Activated CD4-positive, CD25-positive, alpha-beta regulatory T cell treated with anti-CD3 and anti-CD28 coated beads, Interleukin-2, amount 50 U/mL, for 16 hours (primary cell): ENCODE measurements at regions not wholly inside any gene's neighbourhood (a gene's known extent, or its start where the extent isn't known, plus 50 kb on each side); places are given as distances from the start of the nearest gene placed in this dataset.

Experiments
- DNase-seq: peaks from one replicate; pipeline ENCODE4 v3.0.0-alpha.2; 2020; ENCODE audit warnings: low read depth, low spot score

DNA sequence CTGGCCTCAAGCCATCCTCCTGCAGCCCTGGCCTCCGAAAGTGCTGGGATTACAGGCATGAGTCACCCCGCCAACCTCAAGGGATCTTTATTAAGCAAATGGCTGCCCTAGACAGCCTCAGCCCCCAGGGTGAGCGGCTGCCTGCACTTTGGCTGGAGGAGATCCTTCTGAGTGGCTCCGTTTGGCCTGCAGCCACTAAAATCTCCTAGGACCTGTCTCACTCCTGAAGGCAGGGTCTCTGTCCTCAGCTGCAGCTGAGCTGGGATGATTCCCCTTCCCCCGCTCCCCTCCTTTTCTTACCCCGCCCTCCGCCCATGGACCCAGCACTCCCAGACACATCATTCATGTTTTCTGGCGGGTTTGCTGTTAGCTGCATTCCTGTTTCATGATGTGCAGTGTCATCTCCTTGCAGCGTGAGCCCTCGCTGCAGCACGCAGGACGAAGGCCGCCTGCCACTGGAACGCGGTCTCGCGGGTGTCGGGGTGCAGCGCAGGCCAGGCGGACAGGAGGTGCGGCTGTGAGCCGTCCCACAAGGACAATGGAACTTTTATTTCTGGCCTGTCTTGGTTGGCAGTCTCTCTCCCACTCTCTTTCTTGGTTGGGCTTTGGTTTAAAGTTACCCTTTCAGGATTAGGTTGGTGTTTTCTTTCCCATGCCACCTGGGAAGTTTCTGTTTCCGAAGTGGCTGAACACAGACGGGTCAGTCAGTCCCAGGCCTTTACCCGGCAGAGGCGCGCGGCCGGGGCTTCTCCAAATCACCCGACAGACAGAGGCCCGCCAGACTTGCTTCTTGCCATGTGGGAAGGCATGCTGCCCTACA, 137.1 kb downstream of the FOXD1 start:
- DNase-seq = no peak

DNA sequence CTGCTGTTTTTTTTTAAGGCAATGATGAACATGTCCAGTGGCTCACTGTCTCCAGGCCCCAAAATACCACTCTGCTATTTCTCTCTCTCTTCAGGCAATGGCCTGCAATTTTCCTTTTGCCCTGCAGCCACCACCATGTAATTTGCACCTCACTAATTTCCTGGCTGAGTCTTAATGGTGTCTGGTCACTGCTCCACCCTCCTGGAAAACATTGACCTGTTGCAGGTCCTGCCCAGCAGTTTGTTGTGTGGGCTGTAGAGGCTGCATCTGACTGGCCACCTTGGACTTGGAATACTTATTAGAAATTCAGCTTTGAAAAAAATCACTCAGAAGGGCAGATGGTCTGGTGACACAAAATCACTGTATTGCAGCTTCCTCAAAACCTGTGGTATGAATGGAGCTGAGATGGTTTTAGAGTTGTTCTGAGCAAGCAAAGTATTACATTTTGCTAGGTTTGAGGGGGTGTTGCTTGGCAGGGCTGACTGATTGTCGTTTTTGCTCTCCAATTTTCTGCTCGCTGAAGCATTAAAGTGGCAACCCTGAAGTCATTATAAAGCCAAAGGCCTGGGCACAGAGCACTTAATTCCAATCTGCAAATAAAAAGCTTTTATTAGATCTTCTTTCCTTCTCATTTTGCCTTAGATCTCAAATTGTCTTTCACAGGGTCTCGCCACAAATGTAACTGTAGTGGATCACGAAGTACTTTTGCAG, 134.8 kb downstream of the TMEM174 start:
- DNase-seq = no peak

DNA sequence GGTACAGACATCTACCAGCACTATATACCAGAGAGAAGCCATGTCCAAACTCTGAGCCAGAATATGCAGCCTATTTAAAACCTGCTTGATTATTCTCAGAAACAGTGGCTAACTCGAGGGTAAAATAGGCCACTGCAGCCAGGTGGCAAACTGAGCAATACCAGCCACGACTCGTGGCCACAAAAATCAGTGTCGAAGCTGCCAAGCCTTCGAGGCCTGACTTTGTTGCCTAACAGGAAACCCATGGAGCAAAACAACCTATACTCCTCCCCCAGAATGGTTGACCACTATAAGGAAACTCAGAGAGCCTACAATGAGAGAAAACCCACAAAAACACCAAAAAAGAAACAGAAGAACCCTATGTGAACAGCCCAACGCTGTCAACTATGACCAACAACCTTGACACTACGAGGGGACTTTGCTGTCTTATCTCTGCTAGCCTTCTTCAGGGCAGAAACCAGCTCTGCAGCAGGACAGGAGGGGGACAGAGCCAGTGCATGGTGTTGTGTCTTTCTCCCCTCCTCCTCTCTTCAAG, 133.8 kb downstream of the TMEM174 start:
- DNase-seq = no peak

DNA sequence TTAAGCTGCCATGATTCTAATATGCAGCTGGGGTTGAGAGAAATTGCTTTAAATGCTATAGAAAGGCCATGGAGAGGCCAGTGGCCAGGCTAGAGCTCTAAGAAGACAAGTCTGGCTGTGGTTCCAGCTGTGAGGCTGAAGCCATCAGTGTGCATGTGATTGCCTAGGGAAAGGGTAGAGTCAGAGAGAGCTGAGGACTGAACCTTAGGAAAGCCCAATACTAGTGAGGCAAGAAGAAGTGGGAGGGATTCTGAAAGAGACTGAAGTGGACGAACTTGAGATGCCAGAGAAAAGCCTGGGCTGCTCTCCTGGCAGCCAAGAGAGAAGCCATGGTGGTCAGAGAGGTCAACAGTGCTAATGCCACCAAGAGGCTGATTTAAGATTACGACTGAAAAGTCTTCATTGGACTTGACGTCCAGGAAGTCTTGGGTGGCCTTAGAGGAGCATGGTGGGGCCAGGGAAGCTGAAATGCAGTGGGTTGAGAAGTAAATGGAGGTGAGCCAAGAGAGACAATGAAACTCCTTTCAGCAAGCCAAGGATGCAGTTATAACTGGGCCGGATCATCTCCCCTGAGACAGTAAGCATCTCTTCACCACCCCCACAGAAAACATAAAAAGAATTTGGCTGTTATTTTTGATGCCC, 133.2 kb downstream of the TMEM174 start:
- DNase-seq = no peak

DNA sequence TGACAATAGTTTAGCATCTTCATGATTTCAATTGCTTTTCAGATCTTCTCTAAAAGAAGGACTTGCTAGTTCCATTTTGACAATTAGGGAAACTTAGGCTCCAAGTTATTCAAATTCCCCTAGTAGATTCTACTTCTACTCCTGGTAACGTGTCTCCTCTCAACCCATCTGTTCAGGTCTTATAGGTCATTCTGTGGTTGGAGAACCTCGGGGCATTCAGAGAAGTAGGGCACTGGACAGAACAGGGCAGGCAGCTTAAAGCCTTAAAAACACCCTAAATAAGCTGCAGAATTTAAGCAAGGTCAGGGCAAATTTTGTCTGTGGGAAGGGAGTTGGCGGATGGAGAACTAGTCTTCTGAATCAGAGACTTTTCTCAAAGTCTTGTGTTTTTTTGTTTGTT, 132.4 kb downstream of the TMEM174 start:
- DNase-seq = no peak

DNA sequence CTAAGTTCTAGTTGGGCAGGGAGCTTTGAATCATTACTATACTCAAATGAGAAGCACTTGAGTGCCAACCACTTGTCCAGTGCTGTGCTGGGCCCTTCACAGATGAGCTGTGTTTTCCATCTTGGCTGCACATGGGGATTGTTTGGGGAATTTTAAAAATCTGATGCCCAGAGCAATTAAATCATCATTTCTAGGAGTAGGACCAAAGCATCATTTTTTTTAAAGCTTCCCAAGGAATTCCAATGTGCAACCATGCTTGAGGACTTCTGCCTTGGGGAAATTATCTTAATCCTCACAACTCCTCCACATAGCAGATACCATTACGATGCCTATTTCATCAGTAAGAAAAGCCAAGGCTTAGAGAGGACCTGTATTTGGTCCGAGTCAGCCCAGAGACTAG, 131.4 kb downstream of the TMEM174 start:
- DNase-seq = no peak

DNA sequence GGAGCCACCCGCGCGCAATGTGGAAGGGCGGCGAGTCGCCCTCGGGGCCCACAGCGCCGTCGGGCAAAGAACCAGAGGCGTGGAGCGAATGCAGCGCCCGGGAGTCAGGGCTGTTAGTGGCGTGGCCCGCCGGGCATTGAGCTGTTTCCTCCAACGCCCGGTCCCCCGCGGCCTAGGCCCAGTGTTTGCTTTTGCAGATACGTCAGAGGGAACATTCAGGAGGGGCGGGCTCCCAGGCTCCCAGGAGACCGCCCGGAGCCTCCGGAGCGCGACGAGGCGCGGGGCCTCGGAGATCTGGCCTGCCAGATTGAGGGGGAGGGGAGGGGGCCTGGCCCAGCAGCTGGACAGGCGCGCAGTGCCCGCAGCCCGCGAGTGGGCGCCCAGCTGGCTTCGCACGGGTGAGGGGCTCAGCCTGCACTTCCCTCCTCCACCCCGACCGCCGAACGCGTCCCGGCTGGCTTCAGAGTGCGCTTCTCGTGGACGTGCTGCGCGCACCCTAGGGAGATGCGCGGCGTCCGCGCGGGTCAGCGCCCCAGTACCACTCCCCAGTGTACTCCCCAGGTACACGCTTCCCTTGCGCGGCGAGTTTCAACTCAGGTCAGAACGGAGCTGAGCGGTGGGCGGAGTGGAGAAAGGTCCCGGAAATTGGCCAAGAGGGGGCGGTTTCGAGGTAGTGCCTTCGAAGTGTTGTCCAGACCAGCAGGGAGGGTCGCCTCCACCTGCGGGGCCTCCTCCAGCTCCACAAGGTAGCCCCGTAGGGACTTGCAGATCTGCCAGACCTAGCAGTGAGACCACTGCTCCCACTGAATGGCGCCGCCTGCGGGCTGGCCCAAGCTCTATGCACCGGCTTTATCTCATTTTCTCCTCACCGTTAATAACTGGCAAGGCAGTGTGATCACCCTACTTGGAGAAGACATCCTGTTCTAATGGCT, 130.4 kb downstream of the TMEM174 start:
- no peak for DNase-seq

DNA sequence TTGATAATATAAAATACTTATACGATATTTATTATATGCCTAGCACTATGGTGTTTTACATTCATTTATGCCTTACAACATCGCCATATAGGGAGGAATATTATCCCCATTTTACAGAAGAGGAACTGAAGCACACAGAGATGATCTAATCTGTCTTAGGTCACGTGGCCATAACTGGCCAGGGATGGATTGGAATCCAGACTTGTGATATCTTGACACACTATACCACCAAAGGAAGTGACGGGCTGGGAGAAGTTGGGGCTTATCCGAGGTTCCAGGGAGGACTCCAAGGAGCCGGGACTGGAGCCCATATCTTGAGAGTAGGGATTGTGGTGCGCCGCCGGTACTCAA, 129.8 kb downstream of the TMEM174 start:
- DNase-seq = no peak

DNA sequence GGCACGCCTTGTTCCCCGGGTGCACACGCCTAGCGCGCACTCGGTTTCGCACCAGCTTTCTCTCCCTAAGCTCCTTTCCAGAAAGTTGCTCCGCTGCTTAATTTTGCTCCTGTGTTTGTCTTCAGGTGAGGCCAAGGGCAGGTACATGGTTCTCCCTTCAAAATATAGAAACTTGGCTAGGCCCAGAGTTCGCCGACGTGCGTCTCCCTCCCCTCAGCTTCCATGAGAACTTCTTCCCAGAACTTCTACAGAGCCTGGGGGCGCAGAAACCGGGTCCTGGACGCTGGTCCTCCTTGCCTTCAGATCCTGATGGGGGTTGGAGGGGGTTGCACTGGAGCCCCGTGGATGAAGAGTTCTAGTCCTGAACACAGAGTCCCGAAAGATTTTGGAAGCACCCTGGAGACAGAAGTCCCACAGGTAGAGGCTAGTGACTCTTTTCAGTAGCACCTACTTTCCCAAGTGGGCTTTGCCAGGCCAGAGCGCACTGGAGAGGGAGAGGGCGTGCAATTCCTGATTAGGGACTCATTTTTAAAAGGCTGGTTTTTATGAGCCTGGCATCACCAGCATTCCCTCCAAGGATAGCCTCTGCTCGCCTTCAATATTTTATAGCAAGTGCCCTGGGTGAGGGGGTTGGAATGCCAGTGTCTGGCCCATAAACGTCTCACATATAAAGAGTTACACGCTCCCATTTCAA, 128.4 kb downstream of the TMEM174 start:
- DNase-seq = no peak

DNA sequence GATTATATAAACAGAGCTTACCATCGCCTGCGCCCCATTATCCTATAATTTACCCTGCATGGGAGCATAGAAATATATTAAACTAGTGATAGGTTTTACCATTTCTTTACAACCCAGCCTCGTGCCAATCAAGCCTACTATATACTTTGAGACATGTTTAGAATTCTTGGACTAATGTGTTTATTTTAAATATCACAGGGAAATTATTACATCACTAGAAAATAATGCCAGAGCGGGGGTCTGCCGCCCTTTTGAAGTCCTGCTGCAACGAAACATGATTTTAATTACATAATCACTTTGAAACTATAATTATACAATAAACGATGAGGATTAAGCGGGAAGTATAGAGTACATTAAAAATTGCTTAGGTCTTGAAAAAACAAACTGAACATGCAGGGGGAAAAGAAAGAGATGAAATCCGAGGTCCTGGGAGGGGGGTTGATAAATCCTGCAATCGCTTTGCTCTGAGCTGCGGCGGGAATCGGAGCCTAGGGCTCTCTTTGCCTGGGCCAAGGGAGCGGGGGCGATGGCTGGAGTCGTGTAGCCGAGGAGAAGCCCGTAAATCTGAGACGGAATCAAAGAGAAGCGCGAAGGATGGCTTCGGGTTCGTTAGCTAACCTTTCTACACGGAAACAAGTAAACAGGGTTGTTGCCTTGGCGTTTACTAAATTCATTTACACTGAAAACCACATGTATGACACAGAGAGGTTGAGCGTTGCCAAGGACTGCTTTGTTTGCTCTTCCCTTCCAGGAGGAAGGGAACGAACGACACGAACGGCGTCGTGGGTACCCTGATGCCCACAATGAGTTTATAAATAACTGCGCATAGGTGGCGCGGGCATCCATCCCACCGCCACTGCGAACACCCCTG, 127.6 kb downstream of the TMEM174 start:
- no peak for DNase-seq

DNA sequence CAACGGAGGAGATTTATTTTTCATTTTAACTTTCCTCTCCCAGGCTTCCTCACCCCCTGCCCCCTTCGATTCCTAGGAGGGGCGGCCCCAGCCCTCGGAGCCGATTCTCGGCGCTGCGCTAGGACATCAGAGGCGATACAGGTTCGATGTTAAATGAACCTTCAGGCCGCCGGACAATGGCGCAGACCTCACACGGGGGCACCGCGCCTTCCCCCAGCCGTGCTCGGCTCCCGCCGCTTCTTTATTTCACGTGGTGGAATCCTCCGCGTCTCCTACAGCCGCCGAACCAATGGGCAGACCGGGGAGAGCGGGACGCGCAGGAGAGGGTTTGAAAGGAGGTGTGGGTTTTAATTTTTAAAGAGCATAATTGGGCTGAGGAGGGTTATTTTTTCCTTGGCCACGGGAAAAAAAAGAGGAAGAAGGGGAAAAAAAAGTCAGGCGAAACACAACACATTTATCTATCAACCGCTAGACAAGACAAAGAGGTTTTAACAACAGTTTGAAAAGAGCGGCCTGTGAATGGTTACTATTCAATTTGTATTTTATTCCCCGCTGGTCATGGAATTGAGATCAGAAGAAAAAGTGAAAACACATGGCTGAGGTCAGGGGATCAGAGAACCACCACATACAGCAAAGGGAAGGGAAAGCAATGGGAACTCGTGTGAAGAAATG, 126.8 kb downstream of the TMEM174 start:
- no peak for DNase-seq

DNA sequence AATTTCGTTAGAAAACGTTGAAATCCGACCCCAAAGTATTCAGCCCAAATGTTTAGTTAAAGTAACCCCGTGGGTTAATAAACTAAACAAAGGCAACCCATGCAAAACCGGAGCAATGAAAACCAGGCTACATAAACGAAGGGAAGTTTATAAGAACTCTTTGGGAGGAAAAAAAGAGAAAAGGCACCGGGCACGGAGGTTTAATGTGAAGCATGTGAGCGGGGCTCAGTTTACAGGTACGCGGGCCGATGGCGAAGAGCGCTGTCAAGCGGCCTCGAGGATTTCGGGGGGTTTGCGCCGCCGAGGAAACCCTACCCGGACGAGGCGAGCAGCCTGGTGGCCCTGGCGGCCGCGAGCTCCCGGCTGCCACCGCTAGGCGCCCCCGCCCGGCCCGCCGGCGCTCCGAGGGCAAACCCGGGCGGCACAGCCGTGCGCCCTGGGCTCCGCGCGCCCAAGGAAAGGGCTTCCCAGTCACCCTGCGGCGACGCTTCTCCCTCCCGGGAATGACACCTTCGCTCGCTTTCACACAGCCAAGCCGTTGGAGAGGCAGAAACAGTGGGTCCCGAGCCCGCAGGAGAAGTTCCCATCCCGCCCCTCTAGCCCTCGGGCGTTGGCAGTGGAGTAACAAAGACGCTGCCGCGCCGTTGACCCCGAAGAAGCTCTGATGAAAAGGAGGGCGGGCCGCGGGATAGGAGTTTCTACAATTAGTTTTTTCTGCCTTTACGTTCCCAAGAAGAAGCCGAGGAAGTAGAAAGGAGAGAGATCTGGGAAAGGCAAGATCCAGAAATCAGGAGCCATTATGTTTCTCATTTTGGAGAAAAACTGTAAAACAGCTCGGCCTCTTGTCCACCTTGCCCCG, 126.0 kb downstream of the TMEM174 start:
- no peak for DNase-seq

DNA sequence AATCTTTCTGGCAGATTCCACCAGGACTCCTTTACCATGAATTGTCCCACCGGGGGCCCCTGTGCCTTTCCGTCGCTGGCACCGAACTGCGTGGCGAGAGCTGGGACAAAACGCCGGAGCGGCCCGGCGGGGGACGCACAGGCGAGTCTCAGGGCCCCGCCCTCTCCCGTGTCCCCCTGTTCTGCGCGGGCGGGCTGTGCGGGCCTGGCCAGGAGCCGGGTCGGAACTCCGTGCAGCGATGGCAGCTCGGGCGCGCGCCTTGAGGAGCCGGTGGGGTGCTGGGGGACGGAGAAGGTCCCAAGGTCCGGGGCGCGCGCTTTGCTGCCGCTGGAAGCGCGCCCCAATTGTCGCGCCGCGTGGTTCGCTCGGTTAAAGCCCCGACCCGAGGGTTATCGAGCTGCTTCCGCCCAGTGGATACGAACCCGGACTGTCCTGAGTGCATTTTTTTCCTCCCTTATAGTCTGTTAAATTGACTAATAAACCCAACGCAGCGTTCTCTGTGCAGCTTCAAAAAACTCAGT, 125.3 kb downstream of the TMEM174 start:
- no peak for DNase-seq

DNA sequence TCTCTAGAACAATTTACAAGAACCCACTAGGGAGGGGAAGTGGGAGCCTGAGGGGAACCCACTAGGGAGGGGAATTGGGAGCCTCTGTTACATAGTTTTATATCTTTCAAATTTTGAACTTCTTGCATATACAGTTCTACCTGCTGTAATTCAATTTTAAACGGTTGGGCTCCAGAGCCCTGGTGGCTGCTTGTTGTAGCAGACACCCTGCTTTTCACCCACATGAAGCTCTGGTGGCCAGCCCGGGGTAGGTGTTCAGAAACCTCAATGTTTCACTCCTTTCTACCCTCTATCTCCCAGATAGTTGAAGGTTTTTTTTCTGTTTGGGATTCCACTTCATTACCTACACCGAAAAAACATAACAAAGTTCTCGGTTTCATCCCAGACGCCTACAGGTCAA, 124.4 kb downstream of the TMEM174 start:
- no peak for DNase-seq

DNA sequence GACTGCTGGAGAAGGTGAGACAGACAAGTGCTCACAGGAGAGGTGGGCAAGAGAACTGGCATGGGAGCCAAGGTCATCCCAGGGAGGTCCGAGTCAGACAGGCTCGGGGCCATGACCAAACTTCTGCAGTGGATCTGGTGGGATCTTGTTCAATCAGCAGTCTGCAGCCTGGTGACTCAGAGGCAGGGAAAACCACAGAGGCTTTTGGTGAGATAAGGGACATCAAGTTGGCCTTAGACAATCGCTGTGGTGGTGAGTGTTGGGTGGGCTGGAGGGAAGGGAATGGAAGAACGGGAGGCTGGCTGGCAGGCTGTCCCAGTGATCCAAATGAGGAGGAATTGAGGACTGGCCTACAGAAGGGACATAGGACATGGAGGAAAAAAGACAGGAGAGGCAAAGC, 123.8 kb downstream of the TMEM174 start:
- DNase-seq = no peak

DNA sequence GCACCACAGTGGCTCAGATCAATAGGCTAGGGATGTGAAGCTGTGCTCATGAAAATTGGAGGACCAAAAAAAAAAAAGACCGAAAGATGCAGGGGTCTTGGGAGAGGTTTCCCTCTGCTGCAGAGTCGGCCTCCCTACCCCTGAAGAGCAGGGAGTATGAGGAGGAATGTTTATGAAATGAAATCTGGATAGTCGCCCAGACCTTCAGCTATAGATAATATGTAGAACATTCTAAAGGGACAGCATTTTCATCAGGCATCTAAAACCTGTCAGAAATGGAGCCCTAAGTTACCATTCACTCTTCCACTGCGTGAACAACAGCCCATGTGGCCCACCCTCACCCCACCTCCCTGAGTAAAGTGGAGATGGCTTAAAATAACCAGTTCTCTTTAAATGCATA, 122.9 kb downstream of the TMEM174 start:
- DNase-seq = no peak

DNA sequence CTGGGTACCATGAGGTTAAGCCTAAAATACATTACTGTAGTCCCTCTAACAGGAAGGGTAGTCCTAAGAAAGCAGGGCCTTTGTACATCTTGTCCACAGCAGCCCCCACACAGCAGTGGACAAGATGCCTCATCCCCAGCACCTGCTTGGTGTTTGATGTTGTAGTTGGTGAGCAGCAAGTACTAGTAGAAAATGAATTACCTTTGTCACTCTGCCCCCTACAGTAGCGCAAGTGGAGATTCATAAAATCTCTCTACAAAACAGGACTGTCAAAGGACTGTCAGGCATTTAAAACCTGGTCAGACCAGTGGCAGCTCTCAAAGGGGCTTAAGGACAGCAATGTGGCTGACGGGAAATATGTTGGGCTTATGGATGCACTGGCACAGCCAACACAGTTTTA, 122.5 kb downstream of the TMEM174 start:
- no peak for DNase-seq

DNA sequence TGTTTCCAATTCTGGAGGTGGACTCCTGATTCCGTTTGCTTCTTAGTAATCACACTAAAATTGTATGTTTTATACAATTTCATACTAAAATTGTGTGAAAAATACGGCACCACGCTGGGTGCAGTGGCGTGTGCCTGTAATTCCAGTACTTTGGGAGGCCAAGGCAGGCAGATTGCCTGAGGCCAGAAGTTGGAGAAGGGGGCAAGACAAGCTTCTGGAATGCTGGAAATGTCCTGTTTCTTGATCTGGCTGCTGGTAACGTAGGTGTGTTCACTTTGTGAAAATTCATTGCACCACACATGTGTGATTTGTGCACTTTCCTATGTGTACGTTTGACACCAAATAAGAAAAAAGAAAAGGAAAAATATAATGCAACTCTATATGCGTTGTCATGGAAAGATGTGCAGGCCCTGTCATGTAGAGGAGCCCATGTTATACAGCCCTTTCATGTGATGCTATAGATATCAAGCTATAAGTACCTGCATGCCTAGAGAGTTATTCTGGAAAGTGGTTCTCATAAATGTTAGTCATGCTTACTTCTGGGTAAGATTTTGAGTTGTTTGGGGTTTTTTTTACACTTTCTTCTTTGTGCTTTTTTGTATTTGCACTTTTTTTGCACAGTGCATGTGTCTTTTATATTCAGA, 119.9 kb downstream of the TMEM174 start:
- DNase-seq = no peak
